Neural progenitor cell (in vitro differentiated cells): ENCODE measurements at regions not wholly inside any gene's neighbourhood (a gene's known extent, or its start where the extent isn't known, plus 50 kb on each side); places are given as distances from the start of the nearest gene placed in this dataset.

Experiments
- DNase-seq: peaks from one replicate; pipeline ENCODE4 v3.0.0-alpha.2; 2016; ENCODE audit warnings: low spot score
- H2AFZ ChIP-seq: fragments of 200-600 bp; sonication (generic); replicated peaks from 2 replicates; pipeline ENCODE4 v1.6.1; 2016; ENCODE audit warnings: antibody characterized with exemption
- H3F3A ChIP-seq: fragments of 200-600 bp; sonication (generic); 2 replicates; pipeline ENCODE4 v1.6.1; 2016; ENCODE audit warnings: antibody characterized with exemption, low read depth
- H3K27ac ChIP-seq: fragments of 200-600 bp; sonication (generic); 2 replicates; pipeline ENCODE4 v1.5.1; 2016; ENCODE audit warnings: mild to moderate bottlenecking
- H3K27me3 ChIP-seq: fragments of 200-600 bp; sonication (generic); 2 replicates; pipeline ENCODE4 v1.6.1; 2016; ENCODE audit warnings: mild to moderate bottlenecking, moderate library complexity
- H3K36me3 ChIP-seq: fragments of 200-600 bp; sonication (generic); 2 replicates; pipeline ENCODE4 v1.5.1; 2016
- H3K4me1 ChIP-seq: fragments of 200-600 bp; sonication (generic); 2 replicates; pipeline ENCODE4 v1.6.1; 2016; ENCODE audit warnings: mixed run types
- H3K4me2 ChIP-seq: fragments of 200-600 bp; sonication (generic); 2 replicates; pipeline ENCODE4 v1.6.1; 2016
- H3K4me3 ChIP-seq: fragments of 200-600 bp; sonication (generic); 2 replicates; pipeline ENCODE4 v1.5.1; 2016
- H3K79me2 ChIP-seq: fragments of 200-600 bp; sonication (generic); 2 replicates; pipeline ENCODE4 v1.6.1; 2016; ENCODE audit warnings: low read depth
- H3K9ac ChIP-seq: fragments of 200-600 bp; sonication (generic); 2 replicates; pipeline ENCODE4 v1.6.1; 2016
- H3K9me3 ChIP-seq: fragments of 200-600 bp; sonication (generic); 2 replicates; pipeline ENCODE4 v1.5.1; 2016; ENCODE audit warnings: low read depth
- H4K20me1 ChIP-seq: fragments of 200-600 bp; sonication (generic); 2 replicates; pipeline ENCODE4 v1.6.1; 2016; ENCODE audit warnings: low read depth
- H3K27ac Mint-ChIP-seq: 3 replicates; pipeline ENCODE4 v1.8.0; 2021; ENCODE audit warnings: mixed read lengths
- H3K27me3 Mint-ChIP-seq: 2 replicates; pipeline ENCODE4 v1.8.0; 2022; ENCODE audit warnings: low read depth, mild to moderate bottlenecking, inconsistent platforms, moderate library complexity, mixed read lengths; ENCODE audit not compliant: insufficient read depth
- H3K36me3 Mint-ChIP-seq: 3 replicates; pipeline ENCODE4 v1.8.0; 2021; ENCODE audit warnings: mixed read lengths
- H3K4me1 Mint-ChIP-seq: 3 replicates; pipeline ENCODE4 v1.8.0; 2021; ENCODE audit warnings: mixed read lengths
- H3K4me3 Mint-ChIP-seq: 3 replicates; pipeline ENCODE4 v1.8.0; 2021; ENCODE audit warnings: mild to moderate bottlenecking, moderate library complexity, mixed read lengths
- H3K9me3 Mint-ChIP-seq: 3 replicates; pipeline ENCODE4 v1.8.0; 2020; ENCODE audit warnings: mixed read lengths
- EZH2 ChIP-seq: fragments of 200-600 bp; sonication (generic); IDR thresholded peaks from 2 replicates; pipeline ENCODE4 v1.6.1; 2017; ENCODE audit warnings: antibody characterized with exemption, mild to moderate bottlenecking, moderate library complexity
- EZH2phosphoT487 ChIP-seq: fragments of 200-600 bp; sonication (generic); IDR thresholded peaks from 2 replicates; pipeline ENCODE4 v1.6.1; 2017; ENCODE audit warnings: antibody characterized with exemption
- TF ChIP-seq, protein P1 (sequence below): fragments of 200-600 bp; sonication (generic); IDR thresholded peaks from 2 replicates; pipeline ENCODE4 v1.5.1; 2017; ENCODE audit warnings: antibody characterized with exemption, mild to moderate bottlenecking

DNA sequence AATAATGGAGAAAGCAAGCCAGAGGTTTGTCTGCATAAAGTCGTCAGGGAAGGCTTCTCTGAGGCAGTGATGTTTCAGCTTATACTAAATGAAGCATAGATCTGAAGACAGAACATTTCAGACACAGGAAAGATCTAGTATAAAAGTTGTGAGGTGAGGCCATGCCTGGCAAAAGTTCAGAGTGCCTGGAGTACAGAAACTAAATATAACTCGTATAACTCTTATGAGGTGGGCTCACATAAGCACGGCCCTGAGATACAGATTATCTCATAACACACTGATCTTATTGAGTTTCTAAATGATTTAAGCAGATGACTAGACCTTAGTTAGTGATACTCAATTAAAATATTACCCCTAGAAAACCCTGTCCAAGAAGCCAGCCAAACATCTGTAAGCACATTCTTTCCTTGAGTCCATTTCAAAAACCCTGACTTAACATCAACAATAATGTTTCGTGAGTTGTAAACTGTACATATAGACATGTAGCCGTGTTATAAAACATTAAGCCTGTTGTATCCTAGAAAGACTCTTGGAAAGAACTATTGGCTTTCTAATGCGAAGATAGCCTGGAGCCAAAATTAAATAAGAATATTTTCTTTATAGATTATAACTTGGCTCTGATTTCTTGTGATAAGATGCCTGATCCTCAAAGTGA, 667.6 kb downstream of the TENT5A start:
- Mint-ChIP-seq H3K27me3 (no peaks in the 10 kb centered on the region), H3K36me3 (no peaks in the 10 kb centered on the region)

DNA sequence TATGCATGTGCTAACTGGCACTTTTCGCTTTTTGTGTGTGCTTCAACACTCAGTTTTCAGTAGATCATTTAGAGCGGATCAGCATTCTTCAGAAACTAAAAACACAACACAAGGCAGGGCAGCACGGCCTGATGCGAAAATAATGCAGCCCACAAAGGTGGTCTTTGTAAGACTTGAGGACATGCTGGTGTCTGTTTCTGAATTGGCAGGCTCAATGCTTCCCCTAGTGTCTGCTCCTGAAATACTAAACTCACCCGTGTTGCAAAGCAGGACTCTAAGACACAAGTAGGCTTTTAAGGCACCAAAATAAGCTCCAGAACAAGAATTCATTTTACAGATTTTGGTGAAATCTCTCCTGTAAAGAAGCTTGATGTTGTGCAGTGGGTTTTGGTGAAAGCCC, 676.5 kb downstream of the TENT5A start:
- TF ChIP-seq, protein P1, sequence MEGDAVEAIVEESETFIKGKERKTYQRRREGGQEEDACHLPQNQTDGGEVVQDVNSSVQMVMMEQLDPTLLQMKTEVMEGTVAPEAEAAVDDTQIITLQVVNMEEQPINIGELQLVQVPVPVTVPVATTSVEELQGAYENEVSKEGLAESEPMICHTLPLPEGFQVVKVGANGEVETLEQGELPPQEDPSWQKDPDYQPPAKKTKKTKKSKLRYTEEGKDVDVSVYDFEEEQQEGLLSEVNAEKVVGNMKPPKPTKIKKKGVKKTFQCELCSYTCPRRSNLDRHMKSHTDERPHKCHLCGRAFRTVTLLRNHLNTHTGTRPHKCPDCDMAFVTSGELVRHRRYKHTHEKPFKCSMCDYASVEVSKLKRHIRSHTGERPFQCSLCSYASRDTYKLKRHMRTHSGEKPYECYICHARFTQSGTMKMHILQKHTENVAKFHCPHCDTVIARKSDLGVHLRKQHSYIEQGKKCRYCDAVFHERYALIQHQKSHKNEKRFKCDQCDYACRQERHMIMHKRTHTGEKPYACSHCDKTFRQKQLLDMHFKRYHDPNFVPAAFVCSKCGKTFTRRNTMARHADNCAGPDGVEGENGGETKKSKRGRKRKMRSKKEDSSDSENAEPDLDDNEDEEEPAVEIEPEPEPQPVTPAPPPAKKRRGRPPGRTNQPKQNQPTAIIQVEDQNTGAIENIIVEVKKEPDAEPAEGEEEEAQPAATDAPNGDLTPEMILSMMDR = peak; percentile 81
- no peak for TF ChIP-seq EZH2phosphoT487
- Histone ChIP-seq H3K4me3 (no peak overlapping the region), H3K27ac (no peak overlapping the region), H3K9ac (no peak overlapping the region), H3F3A (no peaks in the 10 kb centered on the region), H3K36me3 (no peaks in the 10 kb centered on the region), H3K9me3 (no peaks in the 10 kb centered on the region), H3K4me1 (peaks cover 5% of the 10 kb centered on the region), H3K79me2 (no peaks in the 10 kb centered on the region), H3K27me3 (no peaks in the 10 kb centered on the region), H3K4me2 (no peak overlapping the region), H2AFZ (peak overlapping the region; percentile 84), H4K20me1 (no peaks in the 10 kb centered on the region)
- Mint-ChIP-seq H3K27ac (no peak overlapping the region), H3K4me1 (peaks cover 8% of the 10 kb centered on the region), H3K9me3 (no peaks in the 10 kb centered on the region), H3K4me3 (no peak overlapping the region), H3K36me3 (no peaks in the 10 kb centered on the region), H3K27me3 (no peaks in the 10 kb centered on the region)
- peak; percentile 77 for DNase-seq

More for the DNA sequence above, 667.6 kb downstream of the TENT5A start:
- no peak for DNase-seq
- Histone ChIP-seq H2AFZ (no peak overlapping the region), H3K36me3 (no peaks in the 10 kb centered on the region), H3K27me3 (no peaks in the 10 kb centered on the region), H3F3A (no peaks in the 10 kb centered on the region), H3K4me3 (no peak overlapping the region), H3K79me2 (no peaks in the 10 kb centered on the region), H3K4me1 (no peaks in the 10 kb centered on the region), H3K4me2 (no peak overlapping the region), H3K9ac (no peak overlapping the region), H4K20me1 (no peaks in the 10 kb centered on the region), H3K27ac (no peak overlapping the region), H3K9me3 (no peaks in the 10 kb centered on the region)
- TF ChIP-seq EZH2phosphoT487 (no peak), EZH2 (no peak)
- TF ChIP-seq, protein P1 = no peak
- H3K4me1 Mint-ChIP-seq = peaks cover 3% of the 10 kb centered on the region
- H3K9me3 Mint-ChIP-seq = no peaks in the 10 kb centered on the region
- H3K4me3 Mint-ChIP-seq = no peak overlapping the region
- no peak overlapping the region for H3K27ac Mint-ChIP-seq

DNA sequence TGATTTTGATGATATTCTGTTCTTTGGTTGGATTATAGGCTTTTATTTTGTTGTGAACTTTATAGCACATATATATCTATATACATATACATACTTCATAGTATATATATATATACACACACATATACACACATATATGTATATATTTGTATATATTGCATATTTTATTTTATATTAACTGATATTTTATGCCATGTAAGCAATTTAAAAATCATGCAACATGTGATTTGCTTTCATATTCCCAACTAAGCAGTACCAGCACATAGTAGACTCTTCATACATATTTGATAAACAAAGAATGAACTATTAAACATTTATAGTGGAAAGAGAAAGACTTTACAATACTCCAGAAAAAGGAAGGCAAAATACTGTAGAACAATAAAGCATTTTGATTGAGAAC, 679.2 kb downstream of the TENT5A start:
- TF ChIP-seq, protein P1 = no peak
- TF ChIP-seq EZH2 (no peak), EZH2phosphoT487 (no peak)
- no peak overlapping the region for H3K4me2 ChIP-seq
- Mint-ChIP-seq H3K9me3 (peaks cover 2% of the 10 kb centered on the region), H3K4me3 (no peak overlapping the region), H3K4me1 (peaks cover 8% of the 10 kb centered on the region), H3K27ac (no peak overlapping the region), H3K27me3 (peaks cover 2% of the 10 kb centered on the region), H3K36me3 (no peaks in the 10 kb centered on the region)
- no peak overlapping the region for H2AFZ ChIP-seq
- H3K36me3 ChIP-seq = no peaks in the 10 kb centered on the region
- H4K20me1 ChIP-seq = no peaks in the 10 kb centered on the region
- DNase-seq = no peak
- peaks cover 5% of the 10 kb centered on the region for H3K4me1 ChIP-seq
- H3K27me3 ChIP-seq = no peaks in the 10 kb centered on the region
- H3K27ac ChIP-seq = no peak overlapping the region
- H3K4me3 ChIP-seq = no peak overlapping the region
- H3K9me3 ChIP-seq = no peaks in the 10 kb centered on the region
- H3K9ac ChIP-seq = no peak overlapping the region
- no peaks in the 10 kb centered on the region for H3K79me2 ChIP-seq
- no peaks in the 10 kb centered on the region for H3F3A ChIP-seq
